Smooth muscle cell (in vitro differentiated cells): ENCODE measurements at regions not wholly inside any gene's neighbourhood (a gene's known extent, or its start where the extent isn't known, plus 50 kb on each side); places are given as distances from the start of the nearest gene placed in this dataset.

Experiments
- DNase-seq: peaks from one replicate; lab custom pipeline; 2025; ENCODE audit not compliant: unreplicated experiment; lab: John Stamatoyannopoulos, UW
- H2AFZ ChIP-seq: fragments of 200-600 bp; sonication (generic); 2 replicates; pipeline ENCODE4 v1.6.0; 2016; ENCODE audit warnings: antibody characterized with exemption, low read depth, mild to moderate bottlenecking
- H3F3A ChIP-seq: fragments of 200-600 bp; sonication (generic); 2 replicates; pipeline ENCODE4 v1.6.0; 2017; ENCODE audit warnings: antibody characterized with exemption, low read depth
- H3K27ac ChIP-seq: fragments of 200-600 bp; sonication (generic); 2 replicates; pipeline ENCODE4 v1.5.1; 2016; ENCODE audit warnings: low read depth, mild to moderate bottlenecking
- H3K27me3 ChIP-seq: fragments of 200-600 bp; sonication (generic); 2 replicates; pipeline ENCODE4 v1.6.1; 2016; ENCODE audit warnings: low read depth, mild to moderate bottlenecking
- H3K36me3 ChIP-seq: fragments of 200-600 bp; sonication (generic); 2 replicates; pipeline ENCODE4 v1.5.1; 2016; ENCODE audit warnings: low read depth
- H3K4me1 ChIP-seq: fragments of 200-600 bp; sonication (generic); 2 replicates; pipeline ENCODE4 v1.5.1; 2016; ENCODE audit warnings: low read depth
- H3K4me2 ChIP-seq: fragments of 200-600 bp; sonication (generic); 2 replicates; pipeline ENCODE4 v1.6.0; 2016; ENCODE audit warnings: mild to moderate bottlenecking
- H3K4me3 ChIP-seq: fragments of 200-600 bp; sonication (generic); 2 replicates; pipeline ENCODE4 v1.5.1; 2016; ENCODE audit warnings: mild to moderate bottlenecking
- H3K79me2 ChIP-seq: fragments of 200-600 bp; sonication (generic); 2 replicates; pipeline ENCODE4 v1.6.0; 2016; ENCODE audit warnings: low read depth, mild to moderate bottlenecking
- H3K9ac ChIP-seq: fragments of 200-600 bp; sonication (generic); 2 replicates; pipeline ENCODE4 v1.6.0; 2016; ENCODE audit warnings: low read depth
- H3K9me3 ChIP-seq: fragments of 200-600 bp; sonication (generic); replicated peaks from 2 replicates; pipeline ENCODE4 v1.5.1; 2016; ENCODE audit warnings: low read depth
- H4K20me1 ChIP-seq: fragments of 200-600 bp; sonication (generic); 2 replicates; pipeline ENCODE4 v1.6.0; 2016; ENCODE audit warnings: low read depth
- WGBS: methylation state at CpG from one replicate; pipeline ENCODE4 v1.1.7; 2016; ENCODE audit warnings: low lambda C conversion rate; 5-methylcytosine and 5-hydroxymethylcytosine counted together
- TF ChIP-seq, protein P1 (sequence below): fragments of 200-600 bp; sonication (generic); IDR thresholded peaks from 2 replicates; pipeline ENCODE4 v1.5.1; 2017; ENCODE audit warnings: borderline replicate concordance, mild to moderate bottlenecking, antibody characterized with exemption; ENCODE audit not compliant: insufficient read depth, poor library complexity, severe bottlenecking

DNA sequence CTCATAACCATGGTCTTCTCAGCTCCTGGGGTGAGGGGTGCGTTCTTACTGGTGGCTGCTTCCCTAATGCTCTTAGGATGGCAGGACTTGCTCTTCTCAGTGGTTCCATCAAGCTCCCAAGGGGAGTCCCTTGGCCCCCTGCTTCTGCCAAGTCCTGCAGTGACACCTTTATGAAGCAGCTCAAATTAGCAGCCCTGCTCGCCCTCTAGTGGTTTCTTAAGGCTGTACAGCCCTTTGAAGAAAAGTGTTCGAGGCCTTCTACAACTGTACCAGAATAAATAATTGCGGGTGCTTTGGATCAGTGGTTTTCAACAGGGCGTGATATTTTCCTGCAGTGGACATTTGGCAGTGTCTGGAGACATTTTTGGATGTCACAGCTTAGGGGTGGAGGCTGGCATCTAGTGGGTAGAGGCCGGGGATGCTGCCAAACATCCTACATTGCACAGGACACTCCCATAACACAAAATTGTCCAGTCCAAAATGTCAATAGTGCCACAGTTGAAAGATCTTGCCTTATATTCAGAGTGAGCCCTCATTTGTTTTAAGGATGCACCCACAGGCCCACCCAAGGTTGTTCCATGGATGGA is 204.7 kb upstream of the S100G start:
- no peaks in the 10 kb centered on the region for H3K4me1 ChIP-seq
- H3K9me3 ChIP-seq = no peaks in the 10 kb centered on the region
- H2AFZ ChIP-seq = no peak overlapping the region
- WGBS = 52% methylated on average over 6 of the region's 6 CpGs
- H3F3A ChIP-seq = no peaks in the 10 kb centered on the region
- H3K79me2 ChIP-seq = no peaks in the 10 kb centered on the region
- H4K20me1 ChIP-seq = no peaks in the 10 kb centered on the region
- DNase-seq = no peak
- no peaks in the 10 kb centered on the region for H3K27me3 ChIP-seq
- H3K36me3 ChIP-seq = no peaks in the 10 kb centered on the region
- no peak overlapping the region for H3K4me3 ChIP-seq
- H3K27ac ChIP-seq = no peak overlapping the region
- TF ChIP-seq, protein P1, sequence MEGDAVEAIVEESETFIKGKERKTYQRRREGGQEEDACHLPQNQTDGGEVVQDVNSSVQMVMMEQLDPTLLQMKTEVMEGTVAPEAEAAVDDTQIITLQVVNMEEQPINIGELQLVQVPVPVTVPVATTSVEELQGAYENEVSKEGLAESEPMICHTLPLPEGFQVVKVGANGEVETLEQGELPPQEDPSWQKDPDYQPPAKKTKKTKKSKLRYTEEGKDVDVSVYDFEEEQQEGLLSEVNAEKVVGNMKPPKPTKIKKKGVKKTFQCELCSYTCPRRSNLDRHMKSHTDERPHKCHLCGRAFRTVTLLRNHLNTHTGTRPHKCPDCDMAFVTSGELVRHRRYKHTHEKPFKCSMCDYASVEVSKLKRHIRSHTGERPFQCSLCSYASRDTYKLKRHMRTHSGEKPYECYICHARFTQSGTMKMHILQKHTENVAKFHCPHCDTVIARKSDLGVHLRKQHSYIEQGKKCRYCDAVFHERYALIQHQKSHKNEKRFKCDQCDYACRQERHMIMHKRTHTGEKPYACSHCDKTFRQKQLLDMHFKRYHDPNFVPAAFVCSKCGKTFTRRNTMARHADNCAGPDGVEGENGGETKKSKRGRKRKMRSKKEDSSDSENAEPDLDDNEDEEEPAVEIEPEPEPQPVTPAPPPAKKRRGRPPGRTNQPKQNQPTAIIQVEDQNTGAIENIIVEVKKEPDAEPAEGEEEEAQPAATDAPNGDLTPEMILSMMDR = peak; percentile 87
- H3K9ac ChIP-seq = no peak overlapping the region
- no peak overlapping the region for H3K4me2 ChIP-seq

DNA sequence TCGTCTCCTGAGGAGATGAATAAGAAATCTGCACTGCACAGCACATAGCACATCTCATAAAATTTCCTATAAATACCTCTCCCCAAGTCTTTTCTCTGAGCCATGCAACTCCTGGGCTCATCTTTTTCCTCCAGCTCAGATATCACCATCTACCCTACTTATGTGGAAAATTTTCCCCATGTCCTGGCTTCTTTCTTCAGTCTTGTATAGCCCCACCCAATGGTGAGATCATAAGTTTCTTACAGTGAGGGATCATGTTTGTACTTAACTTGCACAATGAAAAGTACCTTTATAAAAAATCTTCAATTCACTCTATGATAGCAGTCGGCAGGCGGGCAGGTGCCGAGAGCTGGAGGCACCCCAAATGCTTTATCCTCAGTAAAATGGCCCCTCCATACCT is 198.6 kb upstream of the S100G start:
- DNase-seq = no peak
- Histone ChIP-seq H3K4me1 (no peaks in the 10 kb centered on the region), H3K4me2 (no peak overlapping the region), H3K36me3 (no peaks in the 10 kb centered on the region), H3K9ac (no peak overlapping the region), H2AFZ (no peak overlapping the region), H3K27ac (no peak overlapping the region), H3K4me3 (no peak overlapping the region), H3K9me3 (no peaks in the 10 kb centered on the region), H3K79me2 (no peaks in the 10 kb centered on the region), H4K20me1 (no peaks in the 10 kb centered on the region), H3K27me3 (no peaks in the 10 kb centered on the region), H3F3A (no peaks in the 10 kb centered on the region)
- TF ChIP-seq, protein P1 = no peak
- 87% methylated on average over 4 of the region's 4 CpGs for WGBS

DNA sequence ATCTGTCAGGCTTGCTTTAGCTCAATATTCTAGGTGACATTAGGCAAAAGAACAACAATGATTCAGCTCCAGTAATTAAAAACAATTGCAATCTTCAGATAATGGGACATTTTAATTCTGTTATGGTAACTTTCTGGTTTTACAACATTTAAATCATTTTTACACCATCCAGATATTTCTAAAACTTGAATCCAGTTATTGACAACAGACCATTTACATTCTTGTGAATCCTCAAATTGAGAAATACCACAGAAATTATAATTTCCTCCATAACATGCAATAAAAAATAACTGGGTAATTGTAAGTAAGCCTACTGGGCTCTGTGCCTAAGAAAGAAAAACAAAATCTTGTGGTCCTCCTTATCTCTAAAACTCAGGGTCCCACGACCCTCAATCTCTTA is 195.0 kb upstream of the S100G start:
- Histone ChIP-seq H3K4me1 (no peaks in the 10 kb centered on the region), H3K9ac (no peak overlapping the region), H3K27ac (no peak overlapping the region), H3K27me3 (no peaks in the 10 kb centered on the region), H3F3A (no peaks in the 10 kb centered on the region), H3K36me3 (no peaks in the 10 kb centered on the region), H3K4me3 (no peak overlapping the region), H3K79me2 (no peaks in the 10 kb centered on the region), H2AFZ (no peak overlapping the region), H4K20me1 (no peaks in the 10 kb centered on the region), H3K9me3 (no peaks in the 10 kb centered on the region), H3K4me2 (no peak overlapping the region)
- 71% methylated on average over 1 of the region's 1 CpG for WGBS
- TF ChIP-seq, protein P1 = no peak
- no peak for DNase-seq

DNA sequence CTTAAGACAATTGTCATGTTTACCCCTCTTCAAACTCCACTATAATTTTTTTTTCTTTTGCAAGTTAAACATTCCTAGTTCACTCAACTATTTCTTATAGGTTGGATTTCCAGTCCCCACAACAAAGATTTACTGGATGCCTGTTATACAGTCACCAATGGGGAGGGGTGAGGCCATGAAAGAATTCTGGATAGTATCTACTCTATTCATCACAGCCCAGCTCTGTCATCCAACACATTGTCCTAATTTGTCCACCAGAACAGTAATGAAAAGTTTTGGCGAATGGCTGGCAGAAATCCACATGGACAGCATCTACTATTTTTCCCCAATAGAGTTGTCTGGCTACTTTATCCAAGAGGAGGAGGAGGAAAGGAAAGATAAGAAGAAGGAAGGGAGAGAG is 192.7 kb upstream of the S100G start:
- DNase-seq = no peak
- Histone ChIP-seq H3K79me2 (no peaks in the 10 kb centered on the region), H3F3A (no peaks in the 10 kb centered on the region), H3K9me3 (no peaks in the 10 kb centered on the region), H3K27ac (no peak overlapping the region), H3K9ac (no peak overlapping the region), H3K4me3 (no peak overlapping the region), H3K36me3 (no peaks in the 10 kb centered on the region), H2AFZ (no peak overlapping the region), H3K27me3 (no peaks in the 10 kb centered on the region), H3K4me1 (no peaks in the 10 kb centered on the region), H3K4me2 (no peak overlapping the region), H4K20me1 (no peaks in the 10 kb centered on the region)
- WGBS = 94% methylated on average over 1 of the region's 1 CpG
- TF ChIP-seq, protein P1 = no peak
